ENCODE measurements at regions not wholly inside any gene's neighbourhood (a gene's known extent, or its start where the extent isn't known, plus 50 kb on each side); places are given as distances from the start of the nearest gene placed in this dataset.
"Not testable (repeated sequence)": the region's sequence is repeated elsewhere in the genome, so short reads cannot be mapped to it uniquely, and the experiment has no call there.

GRCh38 chr1:99062192-99062591, 57.5 kb upstream of the PLPPR5 start:
- no peak for DNase-seq

DNA sequence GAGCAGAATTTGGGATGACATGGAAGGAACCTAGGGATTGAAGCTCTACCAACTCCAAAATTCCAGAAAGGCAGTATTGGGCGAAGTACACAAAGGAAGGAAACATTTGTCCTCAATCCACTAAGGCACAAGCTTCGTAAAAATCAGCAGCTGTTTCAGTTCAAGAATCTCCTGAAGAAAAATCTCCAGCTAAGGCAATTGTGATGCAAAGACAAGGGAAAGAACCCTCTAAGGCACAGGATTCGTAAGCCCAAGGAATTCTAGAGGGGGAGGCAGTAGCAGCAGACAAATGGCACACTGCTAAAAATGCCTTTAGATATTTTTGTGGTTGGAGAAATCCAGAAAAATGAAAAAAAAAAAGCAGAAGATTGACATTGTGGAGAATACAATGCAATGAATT, 64.5 kb upstream of the PLPPR5 start:
- DNase-seq: no peak

GRCh38 chr1:99078529-99078928, 73.9 kb upstream of the PLPPR5 start:
- not testable (repeated sequence) for DNase-seq

- DNase-seq: no peak
Observed at GRCh38 chr1:99082366-99082765, 77.7 kb upstream of the PLPPR5 start.

- no peak for DNase-seq
Observed at GRCh38 chr1:99083338-99083737, 78.7 kb upstream of the PLPPR5 start.

DNA sequence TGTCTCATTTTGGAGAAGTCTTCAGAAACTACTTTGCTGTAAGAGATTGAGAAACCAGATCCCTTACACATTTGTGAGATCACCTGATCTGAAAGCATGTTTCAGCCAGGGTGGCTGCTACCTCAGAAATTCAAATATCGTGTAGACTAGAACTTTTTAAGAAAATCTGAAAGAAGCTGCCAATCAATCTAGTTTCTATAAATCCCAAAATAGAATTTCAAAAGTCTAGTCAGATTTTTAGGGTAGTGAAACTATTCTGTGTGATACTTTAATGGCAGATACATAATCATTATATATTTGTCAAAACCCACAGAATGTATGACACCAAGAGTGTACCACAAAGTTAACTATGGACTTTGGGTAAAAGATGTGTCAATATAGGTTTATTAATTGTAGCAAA, 79.9 kb upstream of the PLPPR5 start:
- DNase-seq: no peak

GRCh38 chr1:99086057-99086456, 81.4 kb upstream of the PLPPR5 start:
- DNase-seq: no peak

- DNase-seq: no peak
Observed at GRCh38 chr1:99098589-99098988, 93.9 kb upstream of the PLPPR5 start.

GRCh38 chr1:99106274-99106673, 101.6 kb upstream of the PLPPR5 start:
- DNase-seq: no peak

- DNase-seq: no peak
Observed at GRCh38 chr1:99107680-99108079, 103.0 kb upstream of the PLPPR5 start.

GRCh38 chr1:99110140-99111041, 105.7 kb upstream of the PLPPR5 start:
- no peak for DNase-seq

GRCh38 chr1:99115231-99115630, 110.6 kb upstream of the PLPPR5 start:
- DNase-seq: no peak

DNA sequence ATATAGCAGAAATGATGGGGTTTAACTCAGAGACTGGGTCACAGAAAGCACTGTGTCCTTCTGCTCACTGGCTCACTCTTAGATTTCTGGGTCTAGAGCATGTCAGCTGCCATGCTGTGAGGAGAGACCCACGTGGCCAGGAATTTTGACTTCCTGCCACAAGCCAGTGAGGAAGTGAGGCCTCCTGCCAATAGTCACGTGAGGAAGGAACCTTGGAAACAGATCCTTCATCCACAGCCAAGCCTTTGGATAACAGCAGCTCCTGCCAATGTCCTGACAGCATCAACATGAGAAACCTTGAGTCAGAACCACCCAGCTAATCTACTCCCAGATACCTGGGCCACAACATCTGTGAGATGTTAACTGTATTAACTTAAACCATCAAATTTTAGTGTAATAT, 114.5 kb upstream of the PLPPR5 start:
- DNase-seq: no peak

DNA sequence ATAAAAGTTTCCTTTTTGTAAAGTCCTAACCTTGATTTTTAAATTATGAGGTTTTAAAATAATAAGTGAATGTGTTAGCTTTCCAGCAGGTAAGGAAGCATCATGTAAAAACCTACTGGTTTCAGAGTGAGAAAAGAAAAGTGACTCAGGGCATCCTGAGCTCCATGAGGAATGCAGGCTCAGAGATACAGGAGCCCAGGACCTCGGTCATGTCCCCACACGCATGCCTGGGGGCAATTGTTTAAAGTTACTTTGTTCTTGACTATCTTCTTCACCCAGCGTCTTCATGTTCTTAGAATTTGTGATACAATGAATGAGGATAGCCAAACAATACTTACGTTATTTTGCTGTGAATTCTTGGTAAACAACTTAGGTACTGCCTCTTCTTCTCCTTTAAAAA, 117.4 kb upstream of the PLPPR5 start:
- DNase-seq: no peak

DNA sequence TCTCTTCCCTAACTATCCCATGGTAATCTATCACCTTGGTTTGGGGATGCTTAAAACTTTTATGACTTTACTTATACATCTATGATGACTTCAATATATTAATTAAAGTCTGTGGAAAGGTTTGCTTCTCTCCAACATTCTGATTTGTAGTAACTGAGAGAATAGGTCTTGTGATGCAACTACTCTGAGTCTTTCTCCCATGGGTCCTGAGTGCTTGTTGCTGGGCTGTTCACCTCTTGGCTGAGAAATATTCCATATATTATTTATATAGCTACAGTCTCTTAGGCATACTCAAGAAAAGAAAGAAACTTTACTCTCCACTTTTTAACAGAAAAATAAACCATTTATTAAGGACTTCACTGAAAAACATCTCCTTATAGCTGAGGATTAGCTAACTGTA, 119.3 kb upstream of the PLPPR5 start:
- no peak for DNase-seq

- DNase-seq: no peak
Observed at GRCh38 chr1:99131546-99131945, 126.9 kb upstream of the PLPPR5 start.

DNA sequence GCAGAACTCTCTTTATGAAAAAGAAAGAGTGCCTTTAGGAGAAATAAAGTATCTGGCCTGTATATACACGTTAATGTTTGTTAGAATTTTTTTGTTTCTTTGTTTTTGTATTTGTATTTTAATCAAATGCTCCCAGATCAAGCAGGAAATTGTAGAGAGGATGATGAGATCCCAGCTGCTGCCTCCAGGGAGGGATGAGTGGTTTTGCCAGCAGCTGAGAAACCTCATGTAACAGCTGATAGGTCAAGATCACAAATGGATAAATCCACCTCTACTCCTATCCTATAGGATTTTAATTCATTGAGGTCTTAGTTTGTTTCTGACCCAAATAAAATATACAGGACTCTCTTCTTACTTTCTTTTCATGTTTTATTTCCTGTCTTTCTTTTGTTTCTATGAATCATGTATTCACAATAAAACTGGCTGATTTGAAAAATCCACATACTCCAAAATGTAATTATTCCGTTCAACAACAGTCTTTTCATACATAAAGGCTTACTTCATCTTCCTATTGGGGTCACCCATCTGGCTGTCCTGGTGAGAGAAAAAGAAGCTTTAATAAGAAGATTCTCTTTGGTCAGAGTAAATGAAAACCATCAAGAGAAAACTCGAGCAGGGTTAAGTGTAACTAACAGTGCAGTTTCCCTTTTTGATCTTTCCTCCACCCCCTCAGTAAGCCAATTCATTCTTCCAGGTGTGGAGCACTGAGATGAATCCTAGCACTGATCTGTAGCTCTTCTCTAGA, 129.3 kb upstream of the PLPPR5 start:
- no peak for DNase-seq

DNA sequence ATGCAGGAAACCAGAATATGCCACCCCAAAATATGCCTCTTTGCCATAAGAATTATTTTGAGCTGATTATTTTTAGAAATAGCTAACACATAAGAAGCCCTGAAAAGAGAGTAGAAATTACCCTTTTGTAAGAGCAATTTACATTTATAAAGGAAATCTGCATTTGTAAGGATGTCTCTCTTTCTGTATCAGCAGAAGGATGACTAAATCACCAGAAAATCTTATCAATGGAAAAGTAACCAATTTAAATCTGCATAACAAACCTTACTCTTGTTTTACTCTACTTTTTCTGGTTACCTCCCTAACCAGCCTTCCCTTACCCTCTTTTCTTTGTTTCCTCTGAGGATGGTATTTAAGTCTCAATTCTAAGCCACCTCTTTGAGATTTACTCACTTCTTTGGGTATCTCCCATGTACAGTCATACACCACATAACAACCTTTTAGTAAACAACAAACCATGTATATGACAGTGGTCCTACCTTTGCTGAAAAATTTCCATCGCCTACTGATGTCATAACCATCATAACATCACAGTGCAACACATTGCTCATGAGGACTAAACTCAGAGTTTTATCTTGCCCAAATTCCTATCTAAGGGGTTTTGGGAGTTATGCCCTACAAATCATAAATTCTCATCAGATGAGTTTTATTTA, 126.6 kb upstream of the PLPPR4 start:
- no peak for DNase-seq

DNA sequence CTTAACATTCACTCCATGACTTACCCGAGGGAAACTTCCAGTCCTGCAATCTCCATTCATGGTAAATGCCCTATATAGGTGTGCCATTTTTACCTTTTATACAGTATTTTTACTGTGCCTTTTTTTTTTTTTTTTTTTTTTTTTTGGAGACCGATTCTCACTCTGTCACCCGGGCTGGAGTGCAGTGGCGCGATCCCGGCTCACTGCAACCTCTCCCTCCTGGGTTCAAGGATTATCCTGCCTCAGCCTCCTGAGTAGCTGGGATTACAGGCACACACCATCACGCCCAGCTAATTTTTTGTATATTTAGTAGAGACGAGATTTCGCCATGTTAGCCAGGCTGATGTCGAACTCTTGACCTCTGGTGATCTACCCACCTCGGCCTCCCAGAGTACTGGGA, 124.4 kb upstream of the PLPPR4 start:
- DNase-seq: no peak

DNA sequence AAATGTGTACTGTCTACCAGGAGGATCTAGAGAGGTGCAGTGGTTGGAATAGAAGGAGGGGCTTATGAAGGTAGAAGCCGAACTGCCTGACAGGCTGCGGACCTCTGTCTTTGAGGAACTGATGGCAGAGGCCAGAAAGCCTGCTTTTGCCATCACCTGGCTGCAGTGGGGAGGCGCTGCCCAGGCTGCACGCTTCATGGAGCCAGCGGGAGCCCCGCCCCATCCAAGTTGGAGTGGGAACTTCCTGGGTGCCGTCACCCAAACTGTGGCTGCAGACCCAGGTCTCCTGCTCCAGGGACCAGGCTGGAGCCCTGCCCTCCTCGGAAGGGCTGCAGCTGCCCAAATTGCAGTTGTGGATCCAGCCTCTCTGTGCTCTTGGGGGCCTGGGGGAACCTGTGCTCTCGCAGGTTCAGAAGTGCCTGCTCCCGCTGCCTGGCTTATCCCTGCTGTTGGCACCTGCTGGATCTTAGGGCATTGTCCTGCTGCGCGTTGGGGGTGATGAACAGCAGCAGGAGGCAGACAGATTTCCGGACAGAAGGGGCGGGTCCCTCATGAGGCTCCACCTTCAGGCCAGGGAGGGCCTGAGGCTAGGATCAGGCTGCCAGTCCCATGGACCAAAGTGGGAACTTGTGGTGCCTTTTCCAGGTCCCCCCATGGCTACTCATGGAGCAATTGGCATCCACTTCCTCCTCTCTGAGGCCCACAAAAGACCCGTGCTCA, 118.0 kb upstream of the PLPPR4 start:
- no peak for DNase-seq

DNA sequence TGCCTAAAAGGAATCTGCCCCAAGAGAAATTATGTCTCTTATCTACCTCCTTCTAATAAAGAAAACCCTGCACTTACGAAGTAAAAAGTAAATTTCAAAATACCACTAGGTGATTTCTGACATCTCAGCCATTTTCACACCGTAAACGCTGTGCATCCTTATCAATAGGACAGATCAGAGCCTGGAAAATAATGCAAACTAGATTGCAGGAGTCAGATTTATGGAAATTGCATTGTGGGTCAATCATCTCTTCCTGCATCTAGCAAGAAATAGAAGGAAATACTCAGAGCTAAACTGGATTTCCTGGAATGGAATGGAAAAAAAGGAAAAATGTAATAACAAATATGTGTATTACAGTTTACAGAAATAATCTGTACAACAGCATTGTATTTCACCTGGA, 114.3 kb upstream of the PLPPR4 start:
- DNase-seq: no peak

DNA sequence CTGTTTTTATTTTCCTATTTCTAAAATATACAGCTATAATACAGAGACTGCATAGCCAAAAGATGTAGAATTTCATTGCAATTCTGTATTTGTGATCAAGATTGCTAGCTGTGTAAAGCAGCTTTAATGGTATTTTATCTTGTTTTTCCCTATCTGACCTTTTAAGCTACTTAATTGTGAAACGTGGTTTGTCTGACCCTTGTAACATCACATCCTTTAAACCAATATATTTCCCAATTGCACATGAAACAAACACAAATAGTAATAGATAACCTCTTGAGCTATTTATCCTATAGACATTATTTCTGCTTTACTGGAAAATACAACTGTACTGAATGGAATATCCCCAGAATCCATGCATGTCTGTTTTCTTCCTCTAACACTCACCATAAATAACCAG, 112.2 kb upstream of the PLPPR4 start:
- DNase-seq: no peak

DNA sequence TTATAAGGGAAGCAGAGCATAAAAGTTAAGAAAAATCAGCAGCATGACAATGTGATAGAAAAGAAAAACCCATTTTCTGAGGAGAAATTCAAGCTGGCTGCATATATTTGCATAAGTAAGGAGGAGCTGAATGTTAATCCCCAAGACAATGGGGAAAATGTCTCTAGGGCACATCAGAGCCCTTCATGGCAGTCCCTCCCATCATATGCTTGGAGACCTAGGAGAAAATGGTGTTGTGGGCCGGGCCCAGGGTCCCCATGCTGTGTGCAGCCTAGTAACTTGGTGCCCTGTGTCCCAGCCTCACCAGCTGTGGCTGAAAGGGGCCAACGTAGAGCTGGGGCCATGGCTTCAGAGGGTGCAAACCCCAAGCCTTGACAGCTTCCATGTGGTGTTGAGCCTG, 100.6 kb upstream of the PLPPR4 start:
- DNase-seq: no peak

All from amniotic stem cell (primary cell).